Peyer's patch (tissue), 4 donors: ENCODE measurements at regions not wholly inside any gene's neighbourhood (a gene's known extent, or its start where the extent isn't known, plus 50 kb on each side); places are given as distances from the start of the nearest gene placed in this dataset.

ENCODE experiments used
- CTCF ChIP-seq, 6 experiments: fragments of 450-650 bp in 4 of 6; fragments of 200-600 bp in 2 of 6; sonication (generic) in 1 of 6; IDR thresholded peaks; one replicate each; pipeline ENCODE4 v1.5.1; 2017 to 2019; ENCODE audit warnings: antibody characterized with exemption in 6 of 6, mild to moderate bottlenecking in 3 of 6, moderate library complexity in 1 of 6
- POLR2A ChIP-seq, 2 donors: fragments of 450-650 bp; IDR thresholded peaks; one replicate each; pipeline ENCODE4 v1.5.1; 2017; ENCODE audit warnings: antibody characterized with exemption in 2 of 2, mild to moderate bottlenecking in 2 of 2, moderate library complexity in 2 of 2

GRCh38 chr6:10193321-10193720 lies 221.6 kb downstream of the TFAP2A start:
- TF ChIP-seq CTCF (IDR thresholded peaks at IDR 0.05) (no peak), POLR2A (IDR thresholded peaks at IDR 0.05) (no peak)
